Right renal cortex interstitium (tissue), 3 donors: ENCODE measurements at regions not wholly inside any gene's neighbourhood (a gene's known extent, or its start where the extent isn't known, plus 50 kb on each side); places are given as distances from the start of the nearest gene placed in this dataset.
"Not testable (repeated sequence)": the region's sequence is repeated elsewhere in the genome, so short reads cannot be mapped to it uniquely, and the experiment has no call there.

Experiments
- DNase-seq, 3 donors: peaks; one replicate each; pipeline ENCODE4 v3.0.0-alpha.2; 2013; ENCODE audit warnings: low read depth in 3 of 3, low spot score in 2 of 3

GRCh38 chr5:68070591-68071281 is 144.8 kb upstream of the PIK3R1 start:
- DNase-seq: no peak

GRCh38 chr5:68067976-68068603 is 147.5 kb upstream of the PIK3R1 start:
- no peak for DNase-seq

- no peak for DNase-seq
Measured at GRCh38 chr5:68067291-68067690, 148.3 kb upstream of the PIK3R1 start.

- DNase-seq: no peak
Measured at GRCh38 chr5:68066277-68066955, 149.1 kb upstream of the PIK3R1 start.

GRCh38 chr5:68065321-68065720 is 150.2 kb upstream of the PIK3R1 start:
- DNase-seq: not testable (repeated sequence)

GRCh38 chr5:68060382-68060781 is 155.2 kb upstream of the PIK3R1 start:
- DNase-seq: no peak

GRCh38 chr5:68057191-68057590 is 158.4 kb upstream of the PIK3R1 start:
- no peak for DNase-seq

- no peak for DNase-seq
Measured at GRCh38 chr5:68055686-68056085, 159.9 kb upstream of the PIK3R1 start.

GRCh38 chr5:68054638-68055037 is 160.9 kb upstream of the PIK3R1 start:
- no peak for DNase-seq

GRCh38 chr5:68053202-68053601 is 162.4 kb upstream of the PIK3R1 start:
- DNase-seq: no peak

GRCh38 chr5:68049053-68049713 is 166.4 kb upstream of the PIK3R1 start:
- no peak for DNase-seq

GRCh38 chr5:68048516-68048915 is 167.0 kb upstream of the PIK3R1 start:
- no peak for DNase-seq

GRCh38 chr5:68048054-68048453 is 167.5 kb upstream of the PIK3R1 start:
- not testable (repeated sequence) for DNase-seq

GRCh38 chr5:68047035-68047434 is 168.5 kb upstream of the PIK3R1 start:
- DNase-seq: no peak

- no peak for DNase-seq
Measured at GRCh38 chr5:68046445-68046844, 169.1 kb upstream of the PIK3R1 start.

GRCh38 chr5:68041293-68041692 is 174.3 kb upstream of the PIK3R1 start:
- DNase-seq: no peak

- DNase-seq: no peak
Measured at GRCh38 chr5:68037546-68037945, 178.0 kb upstream of the PIK3R1 start.

GRCh38 chr5:68033961-68034571 is 181.5 kb upstream of the PIK3R1 start:
- DNase-seq: no peak

GRCh38 chr5:68033029-68033428 is 182.5 kb upstream of the PIK3R1 start:
- DNase-seq: no peak

GRCh38 chr5:68032216-68032762 is 183.3 kb upstream of the PIK3R1 start:
- no peak for DNase-seq
